OCI-LY7 (cell line): ENCODE measurements at regions not wholly inside any gene's neighbourhood (a gene's known extent, or its start where the extent isn't known, plus 50 kb on each side); places are given as distances from the start of the nearest gene placed in this dataset.

Experiments
- BruUV-seq: library from RNA; stranded (reverse); fragments of 400-500 nt; replicated peaks from 2 replicates; lab custom pipeline; 2021; lab: Mats Ljungman, UMichigan
- CTCF ChIA-PET: fragments of 300-600 bp; sonication (Branson Sonifier 250); formaldehyde crosslinking; loops from one replicate; lab custom pipeline; 2022; ENCODE audit warnings: antibody characterized with exemption; ENCODE audit not compliant: unreplicated experiment; lab: Charles Lee
- POLR2A ChIA-PET: fragments of 300-600 bp; sonication (Branson Sonifier 250); formaldehyde crosslinking; loops from one replicate; lab custom pipeline; 2022; ENCODE audit warnings: antibody characterized with exemption; lab: Charles Lee
- DNase-seq: peaks from one replicate; pipeline ENCODE4 v3.0.0-alpha.2; 2015; ENCODE audit warnings: low spot score
- H2AFZ ChIP-seq: fragments of 200-600 bp; sonication (generic), shearing (Covaris generic); 2 replicates; pipeline ENCODE4 v1.6.1; 2014; ENCODE audit warnings: mild to moderate bottlenecking, antibody characterized with exemption, low read length, moderate library complexity
- H3K27ac ChIP-seq: fragments of 200-600 bp; sonication (generic); 2 replicates; pipeline ENCODE4 v1.5.1; 2014; ENCODE audit warnings: mixed run types, low read depth, mild to moderate bottlenecking, moderate library complexity, low read length, inconsistent platforms; ENCODE audit not compliant: poor library complexity, severe bottlenecking
- H3K36me3 ChIP-seq: fragments of 200-600 bp; sonication (generic); 2 replicates; pipeline ENCODE4 v1.6.1; 2014; ENCODE audit warnings: mild to moderate bottlenecking, antibody characterized with exemption, low read length, moderate library complexity, mixed read lengths; ENCODE audit not compliant: insufficient read depth
- H3K4me1 ChIP-seq: fragments of 200-600 bp; sonication (generic); 2 replicates; pipeline ENCODE4 v1.5.1; 2014; ENCODE audit warnings: mild to moderate bottlenecking, low read length; ENCODE audit not compliant: insufficient read depth, poor library complexity, severe bottlenecking
- H3K4me2 ChIP-seq: fragments of 200-600 bp; sonication (generic); 2 replicates; pipeline ENCODE4 v1.6.1; 2014; ENCODE audit warnings: mild to moderate bottlenecking, low read length
- H3K4me3 ChIP-seq: fragments of 200-600 bp; sonication (generic); 2 replicates; pipeline ENCODE4 v1.5.1; 2014; ENCODE audit warnings: mild to moderate bottlenecking, low read depth, low read length; ENCODE audit not compliant: poor library complexity, severe bottlenecking
- H3K79me2 ChIP-seq: fragments of 200-600 bp; sonication (generic); 2 replicates; pipeline ENCODE4 v1.6.1; 2016; ENCODE audit warnings: low read depth, mild to moderate bottlenecking, low read length, moderate library complexity, mixed read lengths; ENCODE audit not compliant: insufficient read depth
- H3K9me2 ChIP-seq: fragments of 200-600 bp; sonication (generic); 2 replicates; pipeline ENCODE4 v1.6.1; 2016; ENCODE audit warnings: mild to moderate bottlenecking, low read length, mixed read lengths; ENCODE audit not compliant: insufficient read depth
- H3K9me3 ChIP-seq: fragments of 200-600 bp; sonication (generic); 2 replicates; pipeline ENCODE4 v1.6.1; 2014; ENCODE audit warnings: mild to moderate bottlenecking, mixed run types, low read length, mixed read lengths
- H4K20me1 ChIP-seq: fragments of 200-600 bp; sonication (generic); 2 replicates; pipeline ENCODE4 v1.6.1; 2014; ENCODE audit warnings: mild to moderate bottlenecking, antibody characterized with exemption, low read length, moderate library complexity, mixed read lengths; ENCODE audit not compliant: insufficient read depth
- EZH2phosphoT487 ChIP-seq: fragments of 200-600 bp; sonication (generic); IDR thresholded peaks from 2 replicates; pipeline ENCODE4 v1.6.1; 2018; ENCODE audit warnings: low read depth, borderline replicate concordance, mild to moderate bottlenecking, mixed run types, antibody characterized with exemption, low read length, moderate library complexity, mixed read lengths
- intact Hi-C: fragments of 100-400 bp; cut with micrococcal nuclease; formaldehyde crosslinking; loops from one replicate; pipeline ENCODE4 v1.10.0; 2022; ENCODE audit not compliant: unreplicated experiment
- TF ChIP-seq, protein P1 (sequence below): fragments of 200-600 bp; sonication (generic); conservative IDR thresholded peaks from 2 replicates; pipeline ENCODE4 v1.5.1; 2014; ENCODE audit warnings: mild to moderate bottlenecking, antibody characterized with exemption, low read length, moderate library complexity, mixed read lengths

GRCh38 chr6:56311061-56311460 lies 63.7 kb upstream of the COL21A1 start:
- CTCF ChIA-PET = no interaction called here

GRCh38 chr6:56310241-56310640 lies 62.9 kb upstream of the COL21A1 start:
- POLR2A ChIA-PET = no interaction called here
- Histone ChIP-seq H3K79me2 (no peaks in the 10 kb centered on the region), H2AFZ (no peak overlapping the region), H3K27ac (no peak overlapping the region), H3K4me1 (no peaks in the 10 kb centered on the region), H3K4me3 (no peak overlapping the region), H3K36me3 (no peaks in the 10 kb centered on the region), H3K9me3 (no peaks in the 10 kb centered on the region), H3K4me2 (no peak overlapping the region), H4K20me1 (no peaks in the 10 kb centered on the region), H3K9me2 (no peaks in the 10 kb centered on the region)
- DNase-seq = no peak
- no TSS peak for BruUV-seq
- CTCF ChIA-PET = no interaction called here
- intact Hi-C loops = no loop called here
- TF ChIP-seq, protein P1, sequence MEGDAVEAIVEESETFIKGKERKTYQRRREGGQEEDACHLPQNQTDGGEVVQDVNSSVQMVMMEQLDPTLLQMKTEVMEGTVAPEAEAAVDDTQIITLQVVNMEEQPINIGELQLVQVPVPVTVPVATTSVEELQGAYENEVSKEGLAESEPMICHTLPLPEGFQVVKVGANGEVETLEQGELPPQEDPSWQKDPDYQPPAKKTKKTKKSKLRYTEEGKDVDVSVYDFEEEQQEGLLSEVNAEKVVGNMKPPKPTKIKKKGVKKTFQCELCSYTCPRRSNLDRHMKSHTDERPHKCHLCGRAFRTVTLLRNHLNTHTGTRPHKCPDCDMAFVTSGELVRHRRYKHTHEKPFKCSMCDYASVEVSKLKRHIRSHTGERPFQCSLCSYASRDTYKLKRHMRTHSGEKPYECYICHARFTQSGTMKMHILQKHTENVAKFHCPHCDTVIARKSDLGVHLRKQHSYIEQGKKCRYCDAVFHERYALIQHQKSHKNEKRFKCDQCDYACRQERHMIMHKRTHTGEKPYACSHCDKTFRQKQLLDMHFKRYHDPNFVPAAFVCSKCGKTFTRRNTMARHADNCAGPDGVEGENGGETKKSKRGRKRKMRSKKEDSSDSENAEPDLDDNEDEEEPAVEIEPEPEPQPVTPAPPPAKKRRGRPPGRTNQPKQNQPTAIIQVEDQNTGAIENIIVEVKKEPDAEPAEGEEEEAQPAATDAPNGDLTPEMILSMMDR = no peak
- TF ChIP-seq EZH2phosphoT487 = no peak

More at GRCh38 chr6:56311061-56311460, 63.7 kb upstream of the COL21A1 start:
- H3K9me3 ChIP-seq = no peaks in the 10 kb centered on the region
- H3K79me2 ChIP-seq = no peaks in the 10 kb centered on the region
- no peak for TF ChIP-seq EZH2phosphoT487
- TF ChIP-seq, protein P1 = no peak
- H3K36me3 ChIP-seq = no peaks in the 10 kb centered on the region
- DNase-seq = no peak
- BruUV-seq = no TSS peak
- POLR2A ChIA-PET = no interaction called here
- H3K27ac ChIP-seq = no peak overlapping the region
- no peak overlapping the region for H3K4me2 ChIP-seq
- no peaks in the 10 kb centered on the region for H3K9me2 ChIP-seq
- no peaks in the 10 kb centered on the region for H3K4me1 ChIP-seq
- H2AFZ ChIP-seq = no peak overlapping the region
- H4K20me1 ChIP-seq = no peaks in the 10 kb centered on the region
- no peak overlapping the region for H3K4me3 ChIP-seq
- intact Hi-C loops = no loop called here

DNA sequence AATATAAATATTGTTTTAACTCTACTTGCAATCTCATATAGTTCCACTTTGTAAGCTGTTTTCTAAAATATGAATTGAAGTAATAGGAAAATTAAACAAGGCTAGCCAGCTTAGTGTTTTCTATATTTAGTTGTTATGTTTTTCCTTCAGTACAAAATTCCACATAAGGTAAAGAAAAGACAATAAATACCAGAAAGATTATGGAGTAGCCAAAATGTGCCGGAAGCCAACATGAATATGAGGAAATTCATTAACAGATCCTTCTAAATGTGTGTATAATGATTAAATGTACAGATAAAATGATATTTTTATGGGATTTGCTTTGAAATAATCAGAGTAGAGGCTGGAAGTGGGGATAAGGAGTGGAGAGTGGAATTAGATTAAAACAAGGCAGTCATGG lies 52.5 kb upstream of the COL21A1 start:
- H3K79me2 ChIP-seq = no peaks in the 10 kb centered on the region
- intact Hi-C loops = no loop called here
- H3K27ac ChIP-seq = no peak overlapping the region
- DNase-seq = no peak
- H3K4me1 ChIP-seq = no peaks in the 10 kb centered on the region
- no peak overlapping the region for H3K4me3 ChIP-seq
- no peaks in the 10 kb centered on the region for H3K9me2 ChIP-seq
- ChIA-PET CTCF (no interaction called here), POLR2A (interaction anchor here (0.7 kb wide), 1 partner anchor 253 kb away, joined by 3 read pairs; no protein-coding TSS in a partner anchor)
- no peaks in the 10 kb centered on the region for H3K9me3 ChIP-seq
- TF ChIP-seq, protein P1 = no peak
- TF ChIP-seq EZH2phosphoT487 = no peak
- no peak overlapping the region for H2AFZ ChIP-seq
- H4K20me1 ChIP-seq = no peaks in the 10 kb centered on the region
- BruUV-seq = no TSS peak
- no peak overlapping the region for H3K4me2 ChIP-seq
- no peaks in the 10 kb centered on the region for H3K36me3 ChIP-seq
